ENCODE measurements at regions not wholly inside any gene's neighbourhood (a gene's known extent, or its start where the extent isn't known, plus 50 kb on each side); places are given as distances from the start of the nearest gene placed in this dataset.
"Not testable (repeated sequence)": the region's sequence is repeated elsewhere in the genome, so short reads cannot be mapped to it uniquely, and the experiment has no call there.

DNA sequence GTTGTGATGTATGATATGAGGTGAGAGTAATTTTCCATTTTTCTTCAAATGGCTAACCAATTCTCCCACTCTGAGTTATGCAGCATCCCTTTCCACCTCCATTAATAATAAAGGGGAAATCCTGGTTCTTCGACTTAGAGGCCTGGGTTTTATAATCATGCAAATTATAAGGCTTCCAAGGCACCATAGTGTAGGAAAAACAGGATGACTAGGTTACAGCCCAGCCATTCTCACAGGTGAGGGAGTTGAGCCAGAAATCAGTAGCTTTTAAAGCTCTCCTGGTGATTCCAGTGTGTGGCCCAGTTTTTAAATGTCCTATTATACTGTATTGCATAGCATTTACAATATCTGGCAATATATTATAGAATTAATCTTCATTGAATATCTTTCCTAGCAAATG, 203.1 kb downstream of the ARHGEF9 start:
- H3K4me3 ChIP-seq (ENCODE audit: low read depth, low read length), result no peak overlapping the region
- no peak for DNase-seq (ENCODE audit: low read depth)

GRCh38 chrX:63581398-63581797, 203.6 kb downstream of the ARHGEF9 start:
- no peak for DNase-seq (ENCODE audit: low read depth)

DNA sequence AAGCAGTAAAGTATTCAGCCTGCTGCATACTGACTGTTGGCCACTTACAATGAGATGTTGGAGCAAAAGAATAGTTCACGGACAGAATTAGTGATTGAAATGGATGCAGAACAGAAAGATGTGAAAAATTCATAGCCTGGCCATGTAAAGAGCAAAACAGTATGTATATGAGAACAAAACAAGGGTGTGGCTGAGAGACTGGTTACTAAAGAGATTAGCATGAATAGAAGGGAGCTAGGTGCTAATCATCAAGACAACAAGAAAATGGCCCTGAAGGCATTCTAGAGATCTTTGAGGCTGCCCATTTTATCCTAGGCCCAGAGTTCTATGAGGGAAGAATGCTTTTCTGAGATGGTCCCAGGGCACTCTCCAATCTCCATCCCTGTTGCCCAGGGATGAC, 208.5 kb downstream of the ARHGEF9 start:
- no peak overlapping the region for H3K4me3 ChIP-seq (ENCODE audit: low read depth, low read length)
- no peak for DNase-seq (ENCODE audit: low read depth)

More at GRCh38 chrX:63581398-63581797, 203.6 kb downstream of the ARHGEF9 start:
- no peak overlapping the region for H3K4me3 ChIP-seq (ENCODE audit: low read depth, low read length)

GRCh38 chrX:63575700-63576099, 209.3 kb downstream of the ARHGEF9 start:
- not testable (repeated sequence) for DNase-seq (ENCODE audit: low read depth); H3K4me3 ChIP-seq (ENCODE audit: low read depth, low read length)

DNA sequence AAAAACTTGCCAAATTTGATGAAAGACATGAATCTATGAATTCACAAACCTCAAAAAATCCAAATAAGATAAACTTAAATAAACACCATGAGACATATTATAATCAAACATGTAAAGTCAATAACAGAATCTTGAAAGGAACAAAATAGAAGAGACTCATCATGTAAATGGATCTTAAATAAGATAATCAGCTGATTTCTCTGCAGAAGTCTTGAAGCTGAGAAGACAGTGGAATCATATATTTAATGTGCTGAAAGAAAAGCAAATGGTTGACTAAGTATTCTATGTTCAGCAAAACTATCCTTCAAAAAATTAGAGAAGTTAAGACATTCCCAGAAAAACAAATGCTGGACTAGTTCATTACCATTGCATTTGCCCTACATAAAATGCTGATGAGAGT, 215.7 kb upstream of the SPIN4 start:
- DNase-seq (ENCODE audit: low read depth), result no peak
- H3K4me3 ChIP-seq (ENCODE audit: low read depth, low read length), result no peak overlapping the region

- DNase-seq (ENCODE audit: low read depth), result no peak
- H3K4me3 ChIP-seq (ENCODE audit: low read depth, low read length), result peak overlapping the region; percentile 70
Measured at GRCh38 chrX:63561425-63561824, 210.3 kb upstream of the SPIN4 start.

DNA sequence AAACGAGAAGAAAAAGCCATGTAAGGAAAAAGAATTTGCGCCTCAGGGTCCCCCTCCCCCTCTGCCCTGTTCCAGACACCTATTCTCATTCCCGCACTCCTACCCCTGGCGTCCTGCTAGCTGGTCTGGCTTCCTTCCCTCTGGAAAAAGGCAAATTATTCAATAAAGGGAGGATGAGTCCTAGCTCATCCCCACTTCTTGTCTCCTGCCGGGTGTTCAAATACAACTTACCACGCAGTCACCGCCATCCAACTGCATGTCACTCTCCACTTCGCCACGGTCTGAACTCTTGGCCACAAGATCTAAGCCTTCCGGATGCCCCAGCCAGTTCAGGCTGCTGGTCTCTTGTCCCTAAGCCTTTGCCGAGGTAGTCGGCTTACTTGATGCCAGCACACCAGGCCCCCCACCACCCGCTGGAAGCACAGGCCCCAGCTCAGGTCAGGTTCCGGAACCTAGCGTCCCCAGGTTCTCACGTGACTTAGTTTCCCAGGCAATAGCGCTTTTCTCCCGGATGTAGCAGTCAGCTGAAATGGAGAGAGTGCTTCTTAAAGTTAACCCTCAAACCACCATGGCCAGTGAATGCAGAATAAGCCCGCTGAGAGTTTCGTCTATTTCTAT, 209.6 kb upstream of the SPIN4 start:
- peak overlapping the region; percentile 70 for H3K4me3 ChIP-seq (ENCODE audit: low read depth, low read length)
- peak; percentile 24 for DNase-seq (ENCODE audit: low read depth)

DNA sequence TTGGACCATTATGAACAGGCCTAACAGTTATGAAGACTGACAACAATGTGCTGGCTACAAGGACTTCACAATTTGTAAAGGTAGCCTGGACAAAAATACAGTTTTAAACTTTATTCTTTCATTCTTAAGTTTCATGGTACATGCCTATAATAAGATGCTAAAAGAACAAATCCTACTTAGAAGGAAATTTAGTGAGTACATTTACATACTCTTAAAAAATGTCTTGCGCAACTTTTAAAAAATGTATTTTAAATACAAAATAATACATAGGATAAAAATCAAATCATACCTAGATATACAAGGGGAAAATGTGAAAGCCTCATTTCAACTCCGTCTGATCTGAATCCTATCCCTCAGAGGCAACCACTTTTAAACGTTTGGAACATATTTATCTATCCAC, 200.7 kb upstream of the SPIN4 start:
- no peak for DNase-seq (ENCODE audit: low read depth)
- no peak overlapping the region for H3K4me3 ChIP-seq (ENCODE audit: low read depth, low read length)

DNA sequence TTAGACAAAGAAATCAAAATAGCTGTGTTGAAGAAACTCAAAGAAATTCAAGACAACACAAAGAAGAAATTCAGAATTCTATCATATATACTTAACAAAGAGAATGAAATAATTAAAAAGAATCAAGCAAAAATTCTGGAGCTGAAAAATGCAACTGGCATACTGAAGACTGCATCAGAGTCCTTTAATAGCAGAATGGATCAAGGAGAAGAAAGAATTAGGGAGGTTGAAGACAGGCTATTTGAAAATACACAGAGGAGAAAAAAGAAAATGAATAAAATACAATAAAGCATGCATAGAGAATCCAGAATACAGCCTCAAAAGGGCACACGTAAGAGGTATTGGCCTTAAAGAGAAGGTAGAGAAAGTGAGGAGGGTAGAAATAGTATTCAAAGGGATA, 179.5 kb upstream of the SPIN4 start:
- no peak for DNase-seq (ENCODE audit: low read depth)
- H3K4me3 ChIP-seq (ENCODE audit: low read depth, low read length), result no peak overlapping the region

DNA sequence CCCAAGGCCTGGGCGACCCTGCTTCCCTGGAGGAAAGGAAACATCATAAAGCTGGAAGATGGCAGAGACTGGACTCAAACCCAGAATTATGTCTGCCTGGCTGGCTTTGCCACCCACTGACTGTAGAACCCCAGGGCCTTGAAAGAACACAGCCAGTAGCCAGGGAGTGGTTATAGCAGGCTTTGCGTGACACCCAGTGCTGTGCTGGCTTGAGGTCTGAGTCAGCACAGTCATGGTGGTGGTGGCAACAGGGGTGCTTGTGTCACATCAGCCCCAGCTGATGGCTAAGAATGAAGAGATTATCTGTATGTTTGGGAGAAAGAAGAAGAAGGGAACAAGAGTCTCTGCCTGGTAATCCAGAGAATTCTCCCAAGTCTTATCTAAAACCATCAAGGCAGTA, 178.8 kb upstream of the SPIN4 start:
- H3K4me3 ChIP-seq (ENCODE audit: low read depth, low read length), result no peak overlapping the region
- DNase-seq (ENCODE audit: low read depth), result no peak

DNA sequence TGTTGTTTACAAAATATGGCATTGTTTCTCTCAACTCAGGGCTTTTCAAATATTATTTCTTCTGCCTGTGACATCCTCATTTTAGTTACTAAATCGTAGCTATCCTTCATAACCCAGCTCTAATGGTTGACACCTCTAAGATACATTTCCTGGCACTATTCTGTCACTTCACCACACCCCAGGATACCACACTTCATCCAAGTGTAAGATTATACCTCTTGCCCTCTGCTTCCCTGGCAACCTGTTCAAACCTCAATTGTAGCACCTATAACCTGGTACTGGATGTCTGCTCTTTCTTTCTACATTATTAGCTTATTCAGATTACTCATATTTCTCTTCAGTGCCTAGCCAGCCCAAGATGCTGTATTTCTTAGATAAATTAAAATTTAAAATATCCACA, 175.7 kb upstream of the SPIN4 start:
- no peak overlapping the region for H3K4me3 ChIP-seq (ENCODE audit: low read depth, low read length)

DNA sequence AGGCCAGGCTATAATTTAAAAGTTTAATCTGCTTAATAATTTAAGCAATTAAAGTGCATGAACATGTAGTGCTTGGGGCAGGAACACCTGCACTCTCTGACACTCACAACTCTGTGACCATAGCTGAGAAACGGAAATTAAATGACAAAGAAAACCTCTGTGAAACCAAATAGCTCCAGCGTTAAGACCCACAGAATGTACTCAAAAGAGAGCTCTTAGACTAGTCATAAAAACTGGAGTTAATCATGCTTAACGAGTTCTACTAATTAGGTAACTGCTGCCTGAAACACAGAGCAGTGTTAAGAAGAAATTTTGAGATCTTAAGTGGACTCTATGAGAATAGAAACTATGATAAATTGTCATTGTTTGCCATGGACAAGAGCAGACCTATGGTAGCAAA, 174.4 kb upstream of the SPIN4 start:
- no peak for DNase-seq (ENCODE audit: low read depth)
- no peak overlapping the region for H3K4me3 ChIP-seq (ENCODE audit: low read depth, low read length)

More for the DNA sequence above, 175.7 kb upstream of the SPIN4 start:
- DNase-seq (ENCODE audit: low read depth), result no peak

DNA sequence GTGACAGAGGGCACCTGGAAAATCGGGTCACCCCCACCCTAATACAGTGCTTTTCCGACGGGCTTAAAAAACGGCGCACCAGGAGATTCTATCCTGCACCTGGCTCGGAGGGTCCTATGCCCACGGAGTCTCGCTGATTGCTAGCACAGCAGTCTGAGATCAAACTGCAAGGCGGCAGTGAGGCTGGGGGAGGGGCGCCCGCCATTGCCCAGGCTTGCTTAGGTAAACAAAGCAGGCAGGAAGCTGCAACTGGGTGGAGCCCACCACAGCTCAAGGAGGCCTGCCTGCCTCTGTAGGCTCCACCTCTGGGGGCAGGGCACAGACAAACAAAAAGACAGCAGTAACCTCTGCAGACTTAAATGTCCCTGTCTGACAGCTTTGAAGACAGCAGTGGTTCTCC, 168.2 kb upstream of the SPIN4 start:
- DNase-seq (ENCODE audit: low read depth); H3K4me3 ChIP-seq (ENCODE audit: low read depth, low read length): not testable (repeated sequence)

- no peak overlapping the region for H3K4me3 ChIP-seq (ENCODE audit: low read depth, low read length)
- DNase-seq (ENCODE audit: low read depth), result no peak
Measured at GRCh38 chrX:63514569-63515080, 163.5 kb upstream of the SPIN4 start.

- peak; percentile 69 for DNase-seq (ENCODE audit: low read depth)
Measured at GRCh38 chrX:63513825-63514568, 162.9 kb upstream of the SPIN4 start.

GRCh38 chrX:63511361-63511760, 160.2 kb upstream of the SPIN4 start:
- no peak overlapping the region for H3K4me3 ChIP-seq (ENCODE audit: low read depth, low read length)
- no peak for DNase-seq (ENCODE audit: low read depth)

More at GRCh38 chrX:63513825-63514568, 162.9 kb upstream of the SPIN4 start:
- H3K4me3 ChIP-seq (ENCODE audit: low read depth, low read length), result no peak overlapping the region

DNA sequence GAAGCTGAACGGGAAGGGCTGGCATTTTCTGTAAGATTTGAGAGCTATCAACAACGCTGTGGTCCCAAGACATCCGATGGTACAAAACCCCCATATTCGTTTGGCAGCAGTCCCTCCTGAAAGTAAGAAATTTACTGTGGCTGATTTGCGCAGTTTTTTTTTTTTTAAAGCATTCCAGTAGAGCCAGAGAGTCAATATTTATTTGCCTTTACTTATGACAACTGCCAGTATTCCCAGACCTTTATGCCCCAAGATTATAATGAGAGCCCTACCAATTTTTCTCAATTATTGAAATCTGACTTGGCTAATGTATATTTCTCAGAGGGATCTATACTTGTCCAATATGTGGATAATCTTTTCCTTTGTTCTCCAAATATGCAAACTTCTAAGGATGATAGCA, 157.5 kb upstream of the SPIN4 start:
- no peak for DNase-seq (ENCODE audit: low read depth)
- H3K4me3 ChIP-seq (ENCODE audit: low read depth, low read length), result no peak overlapping the region

DNA sequence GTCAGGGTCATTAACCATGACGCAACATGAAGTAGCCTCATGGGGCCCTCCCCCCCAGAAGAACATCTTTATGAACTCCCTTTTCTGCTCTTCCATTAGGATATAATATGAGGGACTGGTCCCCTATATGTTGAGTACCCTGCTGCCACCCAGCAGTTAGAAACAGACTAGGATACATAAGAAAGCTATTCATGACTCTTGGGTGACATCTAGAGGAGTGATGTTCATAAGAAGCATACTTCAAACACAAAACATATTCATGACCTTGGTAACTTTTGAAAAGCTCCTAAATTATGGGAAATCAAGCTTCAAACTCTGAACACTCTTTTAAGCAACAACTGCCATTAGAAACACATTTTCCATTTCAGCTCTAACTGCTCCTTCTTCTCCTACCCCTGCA, 155.2 kb upstream of the SPIN4 start:
- H3K4me3 ChIP-seq (ENCODE audit: low read depth, low read length), result no peak overlapping the region
- no peak for DNase-seq (ENCODE audit: low read depth)

GRCh38 chrX:63503541-63503940, 152.4 kb upstream of the SPIN4 start:
- no peak overlapping the region for H3K4me3 ChIP-seq (ENCODE audit: low read depth, low read length)
- no peak for DNase-seq (ENCODE audit: low read depth)

DNA sequence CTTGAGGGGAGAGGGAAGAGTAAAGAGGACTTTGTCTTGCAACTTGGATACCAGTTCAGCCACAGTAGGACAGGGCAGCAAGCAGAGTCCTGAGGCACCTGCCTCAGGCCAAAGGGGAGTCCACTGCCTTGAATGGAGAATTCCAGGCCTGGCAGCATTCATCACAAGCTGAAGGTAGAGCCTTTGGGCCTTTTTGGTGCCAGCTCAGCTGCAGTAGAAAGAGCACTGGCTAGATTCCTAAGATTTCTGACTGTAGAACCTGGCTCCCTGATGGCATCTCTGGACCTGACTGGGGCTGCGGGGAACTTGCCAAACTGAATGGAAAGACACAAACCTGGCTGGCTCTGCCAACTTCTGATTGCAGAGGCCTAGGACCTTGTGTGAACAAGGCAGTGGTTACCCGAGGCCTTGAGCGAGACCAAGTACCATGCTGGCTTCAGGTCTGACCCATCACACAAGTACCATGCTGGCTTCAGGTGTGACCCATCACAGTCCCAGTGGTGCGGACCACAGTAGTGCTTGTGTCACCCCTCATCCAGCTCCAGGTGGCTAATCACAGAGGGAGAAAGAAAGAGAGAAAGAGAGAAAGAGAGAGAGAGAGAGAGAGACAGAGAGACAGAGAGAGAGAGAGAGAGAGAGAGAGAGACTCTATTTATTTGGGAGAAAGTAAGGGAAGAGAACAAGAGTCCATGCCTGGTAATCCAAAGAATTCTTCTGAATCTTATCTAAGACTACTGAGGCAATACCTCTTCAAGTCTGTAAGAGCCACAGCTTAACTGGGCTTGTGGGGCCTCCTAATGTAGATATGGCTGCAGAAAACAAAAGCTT, 137.6 kb upstream of the SPIN4 start:
- no peak overlapping the region for H3K4me3 ChIP-seq (ENCODE audit: low read depth, low read length)
- no peak for DNase-seq (ENCODE audit: low read depth)

Measured in skeletal muscle cell (primary cell).